OCI-LY7 (cell line): ENCODE measurements at regions not wholly inside any gene's neighbourhood (a gene's known extent, or its start where the extent isn't known, plus 50 kb on each side); places are given as distances from the start of the nearest gene placed in this dataset.

Source experiments
- BruUV-seq: library from RNA; stranded (reverse); fragments of 400-500 nt; replicated peaks from 2 replicates; lab custom pipeline; 2021; lab: Mats Ljungman, UMichigan
- CTCF ChIA-PET: fragments of 300-600 bp; sonication (Branson Sonifier 250); formaldehyde crosslinking; loops from one replicate; lab custom pipeline; 2022; ENCODE audit warnings: antibody characterized with exemption; ENCODE audit not compliant: unreplicated experiment; lab: Charles Lee
- POLR2A ChIA-PET: fragments of 300-600 bp; sonication (Branson Sonifier 250); formaldehyde crosslinking; loops from one replicate; lab custom pipeline; 2022; ENCODE audit warnings: antibody characterized with exemption; lab: Charles Lee
- DNase-seq: peaks from one replicate; pipeline ENCODE4 v3.0.0-alpha.2; 2015; ENCODE audit warnings: low spot score
- H2AFZ ChIP-seq: fragments of 200-600 bp; sonication (generic), shearing (Covaris generic); 2 replicates; pipeline ENCODE4 v1.6.1; 2014; ENCODE audit warnings: mild to moderate bottlenecking, antibody characterized with exemption, low read length, moderate library complexity
- H3K27ac ChIP-seq: fragments of 200-600 bp; sonication (generic); 2 replicates; pipeline ENCODE4 v1.5.1; 2014; ENCODE audit warnings: mixed run types, low read depth, mild to moderate bottlenecking, moderate library complexity, low read length, inconsistent platforms; ENCODE audit not compliant: poor library complexity, severe bottlenecking
- H3K36me3 ChIP-seq: fragments of 200-600 bp; sonication (generic); 2 replicates; pipeline ENCODE4 v1.6.1; 2014; ENCODE audit warnings: mild to moderate bottlenecking, antibody characterized with exemption, low read length, moderate library complexity, mixed read lengths; ENCODE audit not compliant: insufficient read depth
- H3K4me1 ChIP-seq: fragments of 200-600 bp; sonication (generic); 2 replicates; pipeline ENCODE4 v1.5.1; 2014; ENCODE audit warnings: mild to moderate bottlenecking, low read length; ENCODE audit not compliant: insufficient read depth, poor library complexity, severe bottlenecking
- H3K4me2 ChIP-seq: fragments of 200-600 bp; sonication (generic); 2 replicates; pipeline ENCODE4 v1.6.1; 2014; ENCODE audit warnings: mild to moderate bottlenecking, low read length
- H3K4me3 ChIP-seq: fragments of 200-600 bp; sonication (generic); 2 replicates; pipeline ENCODE4 v1.5.1; 2014; ENCODE audit warnings: mild to moderate bottlenecking, low read depth, low read length; ENCODE audit not compliant: poor library complexity, severe bottlenecking
- H3K79me2 ChIP-seq: fragments of 200-600 bp; sonication (generic); 2 replicates; pipeline ENCODE4 v1.6.1; 2016; ENCODE audit warnings: low read depth, mild to moderate bottlenecking, low read length, moderate library complexity, mixed read lengths; ENCODE audit not compliant: insufficient read depth
- H3K9me2 ChIP-seq: fragments of 200-600 bp; sonication (generic); 2 replicates; pipeline ENCODE4 v1.6.1; 2016; ENCODE audit warnings: mild to moderate bottlenecking, low read length, mixed read lengths; ENCODE audit not compliant: insufficient read depth
- H3K9me3 ChIP-seq: fragments of 200-600 bp; sonication (generic); 2 replicates; pipeline ENCODE4 v1.6.1; 2014; ENCODE audit warnings: mild to moderate bottlenecking, mixed run types, low read length, mixed read lengths
- H4K20me1 ChIP-seq: fragments of 200-600 bp; sonication (generic); 2 replicates; pipeline ENCODE4 v1.6.1; 2014; ENCODE audit warnings: mild to moderate bottlenecking, antibody characterized with exemption, low read length, moderate library complexity, mixed read lengths; ENCODE audit not compliant: insufficient read depth
- CTCF ChIP-seq: fragments of 200-600 bp; sonication (generic); conservative IDR thresholded peaks from 2 replicates; pipeline ENCODE4 v1.5.1; 2014; ENCODE audit warnings: mild to moderate bottlenecking, antibody characterized with exemption, low read length, moderate library complexity, mixed read lengths
- EZH2phosphoT487 ChIP-seq: fragments of 200-600 bp; sonication (generic); IDR thresholded peaks from 2 replicates; pipeline ENCODE4 v1.6.1; 2018; ENCODE audit warnings: low read depth, borderline replicate concordance, mild to moderate bottlenecking, mixed run types, antibody characterized with exemption, low read length, moderate library complexity, mixed read lengths
- intact Hi-C: fragments of 100-400 bp; cut with micrococcal nuclease; formaldehyde crosslinking; loops from one replicate; pipeline ENCODE4 v1.10.0; 2022; ENCODE audit not compliant: unreplicated experiment

DNA sequence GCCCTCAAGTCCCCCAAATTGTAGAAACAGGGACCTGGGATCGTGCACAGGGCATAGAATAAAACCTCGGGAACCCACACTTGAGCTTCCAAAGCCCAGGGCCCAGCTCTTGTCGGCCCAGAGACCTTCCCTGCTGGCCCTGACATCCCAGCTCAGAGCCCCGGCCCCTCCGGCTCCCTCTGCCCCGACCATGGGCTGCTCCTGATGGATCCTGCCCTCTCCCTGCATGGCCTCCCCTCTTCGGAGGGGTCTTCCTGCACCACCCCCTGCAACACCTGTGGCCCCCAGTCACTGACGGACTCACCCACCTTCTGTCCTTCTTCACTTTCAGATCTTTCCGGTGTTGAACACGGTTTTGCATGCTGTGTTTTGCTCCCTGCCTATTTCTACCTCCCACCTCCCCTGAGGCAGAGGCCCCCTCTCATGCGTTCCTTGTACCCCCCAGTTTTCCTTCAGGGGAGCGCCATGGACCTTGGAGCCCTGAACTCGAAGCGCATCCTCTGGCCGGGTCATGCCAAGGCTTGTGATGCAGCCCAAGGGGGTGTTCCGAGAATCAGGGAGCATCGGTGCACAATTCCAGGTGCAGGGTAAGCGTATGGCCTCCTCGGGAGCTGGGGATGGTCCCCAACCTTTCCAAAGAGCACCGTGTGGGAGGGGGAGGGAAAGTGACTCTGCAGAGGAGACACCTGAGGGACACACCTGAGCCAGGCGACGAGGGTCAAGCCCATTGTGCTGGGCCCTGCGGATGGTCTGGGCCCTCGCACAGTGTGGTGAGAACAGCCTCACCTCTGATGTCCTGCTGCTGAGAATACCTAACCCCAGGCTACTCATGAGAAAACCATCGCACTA is 666.4 kb downstream of the BRD1 start:
- POLR2A ChIA-PET = no interaction called here
- intact Hi-C loops = no loop called here
- no peak overlapping the region for H3K4me3 ChIP-seq
- CTCF ChIA-PET = no interaction called here
- no peak overlapping the region for H3K27ac ChIP-seq
- H3K9me2 ChIP-seq = no peaks in the 10 kb centered on the region
- no peaks in the 10 kb centered on the region for H3K79me2 ChIP-seq
- no peaks in the 10 kb centered on the region for H3K36me3 ChIP-seq
- H4K20me1 ChIP-seq = no peaks in the 10 kb centered on the region
- no peaks in the 10 kb centered on the region for H3K4me1 ChIP-seq
- H2AFZ ChIP-seq = no peak overlapping the region
- no peak overlapping the region for H3K4me2 ChIP-seq
- TF ChIP-seq EZH2phosphoT487 (no peak), CTCF (no peak)
- DNase-seq = no peak
- BruUV-seq = no TSS peak
- no peaks in the 10 kb centered on the region for H3K9me3 ChIP-seq

GRCh38 chr22:49160261-49161001 is 667.2 kb downstream of the BRD1 start:
- no peaks in the 10 kb centered on the region for H4K20me1 ChIP-seq
- no peak overlapping the region for H3K4me3 ChIP-seq
- no peak for DNase-seq
- no peak for TF ChIP-seq EZH2phosphoT487
- TF ChIP-seq CTCF = no peak
- no peaks in the 10 kb centered on the region for H3K79me2 ChIP-seq
- H3K27ac ChIP-seq = no peak overlapping the region
- no peak overlapping the region for H3K4me2 ChIP-seq
- H3K9me3 ChIP-seq = no peaks in the 10 kb centered on the region
- CTCF ChIA-PET = no interaction called here
- no peaks in the 10 kb centered on the region for H3K4me1 ChIP-seq
- H3K36me3 ChIP-seq = no peaks in the 10 kb centered on the region
- H3K9me2 ChIP-seq = no peaks in the 10 kb centered on the region
- POLR2A ChIA-PET = no interaction called here
- no peak overlapping the region for H2AFZ ChIP-seq
- BruUV-seq = no TSS peak
- intact Hi-C loops = no loop called here

DNA sequence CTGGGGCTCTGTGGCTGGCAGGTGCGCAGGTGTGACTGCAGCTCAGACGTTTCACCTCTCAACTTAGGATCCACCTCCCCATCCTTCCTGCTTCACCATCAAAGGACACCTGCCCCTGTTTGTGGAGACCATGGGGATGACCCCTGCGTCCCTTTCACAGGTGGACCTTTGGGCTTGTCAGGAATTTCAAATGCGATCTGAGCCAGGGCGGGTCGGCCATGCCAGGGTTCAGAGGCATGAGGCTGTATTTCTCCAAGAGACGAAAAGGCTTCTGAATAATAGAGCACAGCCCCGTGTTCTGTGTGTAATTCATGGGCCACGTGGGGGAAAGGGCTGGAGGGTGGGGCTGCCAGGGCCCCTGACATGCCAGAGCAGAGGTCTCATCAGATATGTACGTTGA is 668.0 kb downstream of the BRD1 start:
- Histone ChIP-seq H3K9me2 (no peaks in the 10 kb centered on the region), H3K4me1 (no peaks in the 10 kb centered on the region), H3K4me3 (no peak overlapping the region), H3K79me2 (no peaks in the 10 kb centered on the region), H3K36me3 (no peaks in the 10 kb centered on the region), H3K9me3 (no peaks in the 10 kb centered on the region), H4K20me1 (no peaks in the 10 kb centered on the region), H3K4me2 (no peak overlapping the region), H3K27ac (no peak overlapping the region), H2AFZ (no peak overlapping the region)
- TF ChIP-seq CTCF (no peak), EZH2phosphoT487 (no peak)
- POLR2A ChIA-PET = no interaction called here
- DNase-seq = no peak
- CTCF ChIA-PET = no interaction called here
- no TSS peak for BruUV-seq
- intact Hi-C loops = no loop called here
